HCT116 (cell line): ENCODE measurements at regions not wholly inside any gene's neighbourhood (a gene's known extent, or its start where the extent isn't known, plus 50 kb on each side); places are given as distances from the start of the nearest gene placed in this dataset.

Source experiments
- ELF1 ChIP-seq: IDR thresholded peaks from 2 replicates; pipeline ENCODE4 v1.6.1; 2012; ENCODE audit warnings: low read depth, borderline replicate concordance
- POLR2A ChIP-seq: IDR thresholded peaks from 2 replicates; pipeline ENCODE4 v1.7.0; 2011; ENCODE audit warnings: borderline replicate concordance; ENCODE audit not compliant: insufficient read depth, insufficient read length; ENCODE audit errors: extremely low read depth
- POLR2AphosphoS5 ChIP-seq: IDR thresholded peaks from 2 replicates; pipeline ENCODE4 v1.6.1; 2011; ENCODE audit warnings: mild to moderate bottlenecking, low read depth, low read length, moderate library complexity
- SIN3A ChIP-seq: IDR thresholded peaks from 2 replicates; pipeline ENCODE4 v1.6.1; 2012; ENCODE audit warnings: low read depth
- TF ChIP-seq, protein P1 (sequence below), 3 experiments: fragments of 200-600 bp in 1 of 3; sonication (generic) in 1 of 3; IDR thresholded peaks in 2 of 3; conservative IDR thresholded peaks in 1 of 3; 2 replicates each; pipeline ENCODE4 v1.5.1; 2012 to 2017; ENCODE audit warnings: low read depth in 2 of 3, low read length in 2 of 3, antibody characterized with exemption in 1 of 3, borderline replicate concordance in 1 of 3, control low read depth in 1 of 3, mild to moderate bottlenecking in 1 of 3, mixed read lengths in 1 of 3, mixed run types in 1 of 3, moderate library complexity in 1 of 3; ENCODE audit not compliant: insufficient read depth in 1 of 3

DNA sequence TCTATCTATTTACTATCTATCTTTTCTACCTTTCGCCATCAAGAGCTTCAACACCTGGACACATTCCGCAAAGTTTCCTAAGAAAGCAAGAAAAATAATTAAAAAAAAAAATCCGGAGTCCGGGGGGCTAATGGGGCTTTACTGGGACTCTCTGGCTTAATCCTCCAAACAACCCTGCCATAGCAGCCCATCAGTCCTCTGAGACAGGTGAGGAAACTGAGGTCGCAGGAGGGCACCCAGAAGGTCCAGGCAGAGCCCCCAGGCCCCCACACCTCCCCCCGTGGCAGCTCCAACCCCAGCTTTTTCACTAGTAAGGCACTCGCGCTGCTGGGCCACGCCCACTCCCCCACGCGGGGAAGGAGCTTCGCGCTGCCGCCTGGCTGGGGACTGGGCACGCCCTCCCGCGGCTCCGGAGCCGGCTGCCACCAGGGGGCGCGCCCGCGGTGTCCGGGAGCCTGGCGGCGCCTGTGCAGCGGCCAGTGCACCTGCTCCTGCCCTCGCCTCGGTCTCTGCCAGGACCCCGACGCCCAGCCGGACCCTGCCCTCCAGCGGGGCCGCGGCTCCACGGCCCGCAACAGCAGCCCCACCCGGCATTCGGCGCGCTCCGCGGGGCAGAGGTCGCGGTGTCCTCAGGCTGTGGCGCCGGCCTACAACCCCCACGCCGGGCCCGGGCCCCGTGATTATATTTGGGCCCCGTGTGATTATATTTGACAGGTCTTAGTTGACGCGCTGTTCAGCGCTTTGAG, 54.1 kb upstream of the SAMD11 start:
- TF ChIP-seq POLR2AphosphoS5 (no peak), POLR2A (no peak), ELF1 (no peak), SIN3A (no peak)
- TF ChIP-seq, protein P1, sequence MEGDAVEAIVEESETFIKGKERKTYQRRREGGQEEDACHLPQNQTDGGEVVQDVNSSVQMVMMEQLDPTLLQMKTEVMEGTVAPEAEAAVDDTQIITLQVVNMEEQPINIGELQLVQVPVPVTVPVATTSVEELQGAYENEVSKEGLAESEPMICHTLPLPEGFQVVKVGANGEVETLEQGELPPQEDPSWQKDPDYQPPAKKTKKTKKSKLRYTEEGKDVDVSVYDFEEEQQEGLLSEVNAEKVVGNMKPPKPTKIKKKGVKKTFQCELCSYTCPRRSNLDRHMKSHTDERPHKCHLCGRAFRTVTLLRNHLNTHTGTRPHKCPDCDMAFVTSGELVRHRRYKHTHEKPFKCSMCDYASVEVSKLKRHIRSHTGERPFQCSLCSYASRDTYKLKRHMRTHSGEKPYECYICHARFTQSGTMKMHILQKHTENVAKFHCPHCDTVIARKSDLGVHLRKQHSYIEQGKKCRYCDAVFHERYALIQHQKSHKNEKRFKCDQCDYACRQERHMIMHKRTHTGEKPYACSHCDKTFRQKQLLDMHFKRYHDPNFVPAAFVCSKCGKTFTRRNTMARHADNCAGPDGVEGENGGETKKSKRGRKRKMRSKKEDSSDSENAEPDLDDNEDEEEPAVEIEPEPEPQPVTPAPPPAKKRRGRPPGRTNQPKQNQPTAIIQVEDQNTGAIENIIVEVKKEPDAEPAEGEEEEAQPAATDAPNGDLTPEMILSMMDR (IDR thresholded peaks at IDR 0.05 in 2 of 3, conservative IDR thresholded peaks at IDR 0.05 in 1 of 3; ENCODE audit: borderline replicate concordance in 1 of 3, insufficient read depth in 1 of 3, low read depth in 2 of 3, low read length in 2 of 3), result peak; percentile 61 to 81 (median 67)
